HG02610 (cell line): ENCODE measurements at regions not wholly inside any gene's neighbourhood (a gene's known extent, or its start where the extent isn't known, plus 50 kb on each side); places are given as distances from the start of the nearest gene placed in this dataset.

Experiments used
- ATAC-seq: cut with Tn5 transposase; IDR thresholded peaks from one replicate; pipeline ENCODE4 v1.9.1; 2021; ENCODE audit warnings: mild to moderate bottlenecking, moderate library complexity; ENCODE audit not compliant: unreplicated experiment

- no peak for ATAC-seq
Observed at GRCh38 chr1:4268262-4268888, 368.3 kb upstream of the C1orf174 start.

- no peak for ATAC-seq
Observed at GRCh38 chr1:4268889-4269284, 368.8 kb upstream of the C1orf174 start.

- ATAC-seq = no peak
Observed at GRCh38 chr1:4269330-4269729, 369.3 kb upstream of the C1orf174 start.

GRCh38 chr1:4269952-4270570 is 370.0 kb upstream of the C1orf174 start:
- no peak for ATAC-seq

GRCh38 chr1:4270651-4271337 is 370.7 kb upstream of the C1orf174 start:
- ATAC-seq = no peak

GRCh38 chr1:4271338-4271998 is 371.4 kb upstream of the C1orf174 start:
- ATAC-seq = no peak

GRCh38 chr1:4272568-4272967 is 372.5 kb upstream of the C1orf174 start:
- no peak for ATAC-seq

- no peak for ATAC-seq
Observed at GRCh38 chr1:4273243-4273642, 373.2 kb upstream of the C1orf174 start.

- ATAC-seq = no peak
Observed at GRCh38 chr1:4273747-4274146, 373.7 kb upstream of the C1orf174 start.

- ATAC-seq = no peak
Observed at GRCh38 chr1:4275083-4275482, 375.0 kb upstream of the C1orf174 start.

GRCh38 chr1:4276238-4276637 is 376.2 kb upstream of the C1orf174 start:
- no peak for ATAC-seq

GRCh38 chr1:4277598-4277997 is 376.8 kb upstream of the AJAP1 start:
- no peak for ATAC-seq

GRCh38 chr1:4284976-4285375 is 369.4 kb upstream of the AJAP1 start:
- ATAC-seq = no peak

- no peak for ATAC-seq
Observed at GRCh38 chr1:4292861-4293260, 361.5 kb upstream of the AJAP1 start.

- no peak for ATAC-seq
Observed at GRCh38 chr1:4298361-4299083, 355.9 kb upstream of the AJAP1 start.

GRCh38 chr1:4301007-4301406 is 353.4 kb upstream of the AJAP1 start:
- no peak for ATAC-seq

GRCh38 chr1:4303303-4303702 is 351.1 kb upstream of the AJAP1 start:
- ATAC-seq = no peak

GRCh38 chr1:4305526-4306301 is 348.7 kb upstream of the AJAP1 start:
- no peak for ATAC-seq

- ATAC-seq = no peak
Observed at GRCh38 chr1:4306559-4307467, 347.6 kb upstream of the AJAP1 start.
